GM12874 (cell line): ENCODE measurements at regions not wholly inside any gene's neighbourhood (a gene's known extent, or its start where the extent isn't known, plus 50 kb on each side); places are given as distances from the start of the nearest gene placed in this dataset.

Source experiments
- CTCF ChIP-seq: IDR thresholded peaks from 2 replicates; pipeline ENCODE4 v1.5.1; 2011; ENCODE audit warnings: low read depth, mild to moderate bottlenecking, control low read depth, low read length, moderate library complexity; ENCODE audit not compliant: insufficient read depth

GRCh38 chr21:17003258-17003615 is 509.6 kb upstream of the CXADR start:
- TF ChIP-seq CTCF, result no peak

GRCh38 chr21:17003763-17004373 is 509.0 kb upstream of the CXADR start:
- TF ChIP-seq CTCF, result no peak

GRCh38 chr21:17032141-17032655 is 480.6 kb upstream of the CXADR start:
- no peak for TF ChIP-seq CTCF

- no peak for TF ChIP-seq CTCF
These were observed 468.1 kb upstream of the CXADR start for GRCh38 chr21:17044696-17045095.

GRCh38 chr21:17045214-17045853 is 467.5 kb upstream of the CXADR start:
- 0 out of 2 replicates have a peak, but pooled peaks have one; percentile 14 for TF ChIP-seq CTCF

- no peak for TF ChIP-seq CTCF
These were observed 463.9 kb upstream of the CXADR start for GRCh38 chr21:17048974-17049373.

- TF ChIP-seq CTCF, result no peak
These were observed 462.7 kb upstream of the CXADR start for GRCh38 chr21:17050156-17050555.
